ENCODE measurements at regions not wholly inside any gene's neighbourhood (a gene's known extent, or its start where the extent isn't known, plus 50 kb on each side); places are given as distances from the start of the nearest gene placed in this dataset.

GRCh38 chr10:36683421-36683820, 442.0 kb upstream of the ANKRD30A start:
- H3K27ac ChIP-seq (ENCODE audit: insufficient read depth, low read length) = no peak overlapping the region
- no peak overlapping the region for H3K4me2 ChIP-seq (ENCODE audit: extremely low read depth, insufficient read depth, low read length)
- no peaks in the 10 kb centered on the region for H3K9me3 ChIP-seq (ENCODE audit: control insufficient read depth, insufficient read depth, low read depth, low read length)
- no peak overlapping the region for H3K4me3 ChIP-seq (replicated peaks in 1 of 4; ENCODE audit: control extremely low read depth in 1 of 4, insufficient read depth in 1 of 4, low read depth in 3 of 4, low read length in 4 of 4)
- H3K27me3 ChIP-seq (ENCODE audit: control insufficient read depth, insufficient read depth, low read length) = no peaks in the 10 kb centered on the region
- no peaks in the 10 kb centered on the region for H3K36me3 ChIP-seq (ENCODE audit: control insufficient read depth, insufficient read depth, low read length)
- no peaks in the 10 kb centered on the region for H3K79me2 ChIP-seq (ENCODE audit: control insufficient read depth, insufficient read depth, low read length)
- no peak overlapping the region for H3K9ac ChIP-seq (ENCODE audit: insufficient read depth, low read length)
- DNase-seq (ENCODE audit: low read depth in 2 of 2) = no peak
- H3K4me1 ChIP-seq (ENCODE audit: control insufficient read depth, extremely low read depth, insufficient read depth, low read length) = no peaks in the 10 kb centered on the region
- TF ChIP-seq, protein P1, sequence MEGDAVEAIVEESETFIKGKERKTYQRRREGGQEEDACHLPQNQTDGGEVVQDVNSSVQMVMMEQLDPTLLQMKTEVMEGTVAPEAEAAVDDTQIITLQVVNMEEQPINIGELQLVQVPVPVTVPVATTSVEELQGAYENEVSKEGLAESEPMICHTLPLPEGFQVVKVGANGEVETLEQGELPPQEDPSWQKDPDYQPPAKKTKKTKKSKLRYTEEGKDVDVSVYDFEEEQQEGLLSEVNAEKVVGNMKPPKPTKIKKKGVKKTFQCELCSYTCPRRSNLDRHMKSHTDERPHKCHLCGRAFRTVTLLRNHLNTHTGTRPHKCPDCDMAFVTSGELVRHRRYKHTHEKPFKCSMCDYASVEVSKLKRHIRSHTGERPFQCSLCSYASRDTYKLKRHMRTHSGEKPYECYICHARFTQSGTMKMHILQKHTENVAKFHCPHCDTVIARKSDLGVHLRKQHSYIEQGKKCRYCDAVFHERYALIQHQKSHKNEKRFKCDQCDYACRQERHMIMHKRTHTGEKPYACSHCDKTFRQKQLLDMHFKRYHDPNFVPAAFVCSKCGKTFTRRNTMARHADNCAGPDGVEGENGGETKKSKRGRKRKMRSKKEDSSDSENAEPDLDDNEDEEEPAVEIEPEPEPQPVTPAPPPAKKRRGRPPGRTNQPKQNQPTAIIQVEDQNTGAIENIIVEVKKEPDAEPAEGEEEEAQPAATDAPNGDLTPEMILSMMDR (conservative IDR thresholded peaks at IDR 0.05 in 1 of 2, IDR thresholded peaks at IDR 0.05 in 1 of 2; ENCODE audit: low read depth in 1 of 2, low read length in 2 of 2) = no peak
- TF ChIP-seq EZH2 (IDR thresholded peaks at IDR 0.05; ENCODE audit: low read length, missing control alignments) = no peak
- H2AFZ ChIP-seq (ENCODE audit: low read length) = no peak overlapping the region
- no peaks in the 10 kb centered on the region for H4K20me1 ChIP-seq (ENCODE audit: control insufficient read depth, extremely low read depth, insufficient read depth, low read length)

DNA sequence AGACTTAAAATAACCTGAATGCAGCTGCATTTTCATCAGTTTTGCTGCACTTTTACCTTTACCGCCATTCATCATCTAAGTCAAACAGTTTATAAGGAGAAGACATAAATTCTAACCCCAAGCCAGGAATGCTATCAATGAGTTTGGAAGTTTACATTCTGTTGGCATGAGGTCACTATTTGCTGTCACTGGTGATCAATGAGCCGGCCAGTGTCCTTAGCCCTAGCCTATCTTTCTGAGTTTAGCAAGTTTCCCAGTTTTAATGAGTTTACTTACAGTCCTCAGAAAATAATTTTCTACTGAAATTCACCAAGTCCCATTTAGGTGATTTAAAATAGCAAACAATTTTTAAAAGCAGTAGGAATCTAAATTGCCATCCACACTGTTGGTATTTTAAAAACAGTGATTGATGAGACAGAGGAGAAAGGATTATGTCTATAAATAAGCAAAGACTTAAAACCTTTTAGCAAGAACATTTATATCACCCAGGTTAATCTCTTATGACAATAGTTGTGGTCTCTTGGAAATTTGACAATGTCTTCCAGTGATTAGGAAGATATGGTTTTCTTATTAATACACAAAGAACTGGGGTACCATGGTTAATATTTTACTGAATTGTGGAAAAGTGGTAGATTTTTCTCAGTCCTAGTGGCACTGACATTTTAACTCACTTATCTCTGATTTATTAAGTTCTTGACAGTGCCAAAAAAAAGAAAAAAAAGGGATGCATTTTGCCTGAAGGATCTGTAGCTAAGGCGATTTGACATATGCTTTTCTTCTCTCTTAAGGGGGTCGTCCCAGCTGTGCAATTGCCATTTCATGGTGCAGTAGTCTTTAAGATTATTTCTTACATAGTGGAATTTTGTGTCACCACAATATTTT, 443.4 kb upstream of the ANKRD30A start:
- H3K36me3 ChIP-seq (ENCODE audit: control insufficient read depth, insufficient read depth, low read length) = no peaks in the 10 kb centered on the region
- no peaks in the 10 kb centered on the region for H4K20me1 ChIP-seq (ENCODE audit: control insufficient read depth, extremely low read depth, insufficient read depth, low read length)
- no peak for TF ChIP-seq EZH2 (IDR thresholded peaks at IDR 0.05; ENCODE audit: low read length, missing control alignments)
- TF ChIP-seq, protein P1 (conservative IDR thresholded peaks at IDR 0.05 in 1 of 2, IDR thresholded peaks at IDR 0.05 in 1 of 2; ENCODE audit: low read depth in 1 of 2, low read length in 2 of 2) = no peak
- no peak overlapping the region for H3K4me2 ChIP-seq (ENCODE audit: extremely low read depth, insufficient read depth, low read length)
- no peak overlapping the region for H3K9ac ChIP-seq (ENCODE audit: insufficient read depth, low read length)
- H3K79me2 ChIP-seq (ENCODE audit: control insufficient read depth, insufficient read depth, low read length) = no peaks in the 10 kb centered on the region
- H3K27me3 ChIP-seq (ENCODE audit: control insufficient read depth, insufficient read depth, low read length) = no peaks in the 10 kb centered on the region
- peaks cover under 1% of the 10 kb centered on the region for H3K4me1 ChIP-seq (ENCODE audit: control insufficient read depth, extremely low read depth, insufficient read depth, low read length)
- H3K9me3 ChIP-seq (ENCODE audit: control insufficient read depth, insufficient read depth, low read depth, low read length) = no peaks in the 10 kb centered on the region
- no peak overlapping the region for H3K27ac ChIP-seq (ENCODE audit: insufficient read depth, low read length)
- H2AFZ ChIP-seq (ENCODE audit: low read length) = no peak overlapping the region
- no peak overlapping the region for H3K4me3 ChIP-seq (replicated peaks in 1 of 4; ENCODE audit: control extremely low read depth in 1 of 4, insufficient read depth in 1 of 4, low read depth in 3 of 4, low read length in 4 of 4)
- DNase-seq (ENCODE audit: low read depth in 2 of 2) = peak; percentile 7 to 68

DNA sequence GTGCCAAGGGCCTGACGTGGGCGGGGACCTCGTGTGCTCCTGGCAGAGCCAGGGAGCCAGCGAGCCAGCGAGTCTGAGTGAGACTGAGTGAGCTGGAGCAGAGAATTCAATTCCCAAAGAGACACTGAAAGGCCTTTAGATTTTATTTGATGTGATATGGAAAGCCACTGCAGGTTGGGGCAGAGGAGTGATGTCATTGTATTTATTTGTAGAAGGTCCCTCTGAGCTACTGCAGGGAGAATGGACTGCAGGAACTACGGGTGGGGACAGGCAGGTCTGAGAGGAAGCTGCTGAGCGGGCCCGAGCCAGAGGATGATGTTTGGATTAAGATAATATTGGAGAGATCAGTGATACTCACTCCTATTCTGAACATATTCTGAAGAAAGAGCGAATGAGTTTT, 445.8 kb upstream of the ANKRD30A start:
- TF ChIP-seq, protein P1 (conservative IDR thresholded peaks at IDR 0.05 in 1 of 2, IDR thresholded peaks at IDR 0.05 in 1 of 2; ENCODE audit: low read depth in 1 of 2, low read length in 2 of 2) = no peak
- no peak for TF ChIP-seq EZH2 (IDR thresholded peaks at IDR 0.05; ENCODE audit: low read length, missing control alignments)
- Histone ChIP-seq H3K27ac (ENCODE audit: insufficient read depth, low read length) (no peak overlapping the region), H3K4me2 (ENCODE audit: extremely low read depth, insufficient read depth, low read length) (no peak overlapping the region), H3K27me3 (ENCODE audit: control insufficient read depth, insufficient read depth, low read length) (no peaks in the 10 kb centered on the region), H3K79me2 (ENCODE audit: control insufficient read depth, insufficient read depth, low read length) (no peaks in the 10 kb centered on the region), H2AFZ (ENCODE audit: low read length) (no peak overlapping the region), H3K9ac (ENCODE audit: insufficient read depth, low read length) (no peak overlapping the region), H3K9me3 (ENCODE audit: control insufficient read depth, insufficient read depth, low read depth, low read length) (no peaks in the 10 kb centered on the region), H3K36me3 (ENCODE audit: control insufficient read depth, insufficient read depth, low read length) (no peaks in the 10 kb centered on the region), H3K4me3 (replicated peaks in 1 of 4; ENCODE audit: control extremely low read depth in 1 of 4, insufficient read depth in 1 of 4, low read depth in 3 of 4, low read length in 4 of 4) (no peak overlapping the region), H3K4me1 (ENCODE audit: control insufficient read depth, extremely low read depth, insufficient read depth, low read length) (peaks cover 3% of the 10 kb centered on the region), H4K20me1 (ENCODE audit: control insufficient read depth, extremely low read depth, insufficient read depth, low read length) (no peaks in the 10 kb centered on the region)
- DNase-seq (ENCODE audit: low read depth in 2 of 2) = no peak

Data from fibroblast of lung (primary cell).